GM23248 (cell line): ENCODE measurements at regions not wholly inside any gene's neighbourhood (a gene's known extent, or its start where the extent isn't known, plus 50 kb on each side); places are given as distances from the start of the nearest gene placed in this dataset.

Experiments used
- DNase-seq: peaks from one replicate; pipeline ENCODE4 v3.0.0-alpha.2; 2015
- H2AFZ ChIP-seq: fragments of 200-600 bp; sonication (generic); 2 replicates; pipeline ENCODE4 v1.6.1; 2016; ENCODE audit warnings: antibody characterized with exemption
- H3F3A ChIP-seq: fragments of 200-600 bp; sonication (generic); 2 replicates; pipeline ENCODE4 v1.6.1; 2016; ENCODE audit warnings: mild to moderate bottlenecking, antibody characterized with exemption, mixed run types; ENCODE audit not compliant: insufficient read depth
- H3K27ac ChIP-seq: fragments of 200-600 bp; sonication (generic); 2 replicates; pipeline ENCODE4 v1.5.1; 2016; ENCODE audit warnings: mild to moderate bottlenecking
- H3K27me3 ChIP-seq: fragments of 200-600 bp; sonication (generic); replicated peaks from 2 replicates; pipeline ENCODE4 v1.6.1; 2016; ENCODE audit warnings: mild to moderate bottlenecking; ENCODE audit not compliant: insufficient read depth
- H3K36me3 ChIP-seq: fragments of 200-600 bp; sonication (generic); 2 replicates; pipeline ENCODE4 v1.6.1; 2016; ENCODE audit warnings: low read depth, mild to moderate bottlenecking
- H3K4me1 ChIP-seq: fragments of 200-600 bp; sonication (generic); 2 replicates; pipeline ENCODE4 v1.6.1; 2016; ENCODE audit warnings: mild to moderate bottlenecking; ENCODE audit not compliant: insufficient read depth
- H3K4me2 ChIP-seq: fragments of 200-600 bp; sonication (generic); one replicate; pipeline ENCODE4 v1.6.1; 2016; ENCODE audit warnings: mild to moderate bottlenecking; ENCODE audit not compliant: unreplicated experiment
- H3K4me3 ChIP-seq: fragments of 200-600 bp; sonication (generic); 2 replicates; pipeline ENCODE4 v1.5.1; 2016; ENCODE audit warnings: mild to moderate bottlenecking
- H3K79me2 ChIP-seq: fragments of 200-600 bp; sonication (generic); 2 replicates; pipeline ENCODE4 v1.6.1; 2016; ENCODE audit warnings: mild to moderate bottlenecking; ENCODE audit not compliant: insufficient read depth
- H3K9ac ChIP-seq: fragments of 200-600 bp; sonication (generic); 2 replicates; pipeline ENCODE4 v1.6.1; 2016; ENCODE audit warnings: mild to moderate bottlenecking
- H3K9me2 ChIP-seq: fragments of 200-600 bp; sonication (generic); 2 replicates; pipeline ENCODE4 v1.6.1; 2016; ENCODE audit warnings: mixed run types, mild to moderate bottlenecking, moderate library complexity; ENCODE audit not compliant: insufficient read depth
- H3K9me3 ChIP-seq: fragments of 200-600 bp; sonication (generic); one replicate; pipeline ENCODE4 v1.6.1; 2017; ENCODE audit warnings: low read depth
- H4K20me1 ChIP-seq: fragments of 200-600 bp; sonication (generic); 2 replicates; pipeline ENCODE4 v1.6.0; 2016; ENCODE audit not compliant: insufficient read depth
- EZH2 ChIP-seq: fragments of 200-600 bp; sonication (generic); IDR thresholded peaks from 2 replicates; pipeline ENCODE4 v1.6.1; 2018; ENCODE audit warnings: antibody characterized with exemption, mild to moderate bottlenecking; ENCODE audit not compliant: insufficient read depth, poor library complexity, severe bottlenecking
- EZH2phosphoT487 ChIP-seq: fragments of 200-600 bp; sonication (generic); IDR thresholded peaks from 2 replicates; pipeline ENCODE4 v1.6.1; 2018; ENCODE audit warnings: antibody characterized with exemption, moderate library complexity, mild to moderate bottlenecking, low read depth; ENCODE audit not compliant: insufficient read depth
- WGBS, 2 experiments: methylation state at CpG; one replicate each; pipeline ENCODE4 v1.1.6; 2015 to 2017; ENCODE audit warnings: low lambda C conversion rate in 2 of 2, low coverage in 1 of 2; ENCODE audit errors: missing lambda C conversion rate in 2 of 2; 5-methylcytosine and 5-hydroxymethylcytosine counted together
- in situ Hi-C: fragments of 300-500 bp; cut with MboI; formaldehyde crosslinking; loops from 2 replicates; pipeline ENCODE4 v1.15.0; 2020

DNA sequence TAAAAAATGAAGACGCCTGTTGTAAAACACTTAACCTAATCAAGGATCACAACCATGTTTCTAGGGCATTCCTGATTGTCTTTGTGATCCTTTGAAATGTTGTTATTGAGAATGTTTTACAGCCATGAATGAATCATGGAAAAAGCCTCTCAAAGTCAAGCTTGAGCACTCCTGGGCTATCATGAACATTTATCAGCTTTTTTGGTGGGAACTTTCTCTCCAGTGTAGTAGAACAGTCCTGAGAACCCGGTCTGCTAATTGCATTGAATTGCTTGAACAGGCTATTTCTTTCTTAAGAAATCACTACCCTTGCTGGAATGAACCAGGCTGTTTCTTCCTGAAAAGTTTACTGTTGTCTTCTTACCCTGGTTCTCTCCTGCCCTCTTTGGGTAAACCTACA, 516.5 kb downstream of the FGF9 start:
- Histone ChIP-seq H3K9ac (no peak overlapping the region), H3K4me1 (no peaks in the 10 kb centered on the region), H3K4me2 (no peak overlapping the region), H2AFZ (no peak overlapping the region), H3F3A (no peaks in the 10 kb centered on the region), H3K9me3 (no peaks in the 10 kb centered on the region), H3K9me2 (no peaks in the 10 kb centered on the region), H4K20me1 (no peaks in the 10 kb centered on the region), H3K27ac (no peak overlapping the region), H3K27me3 (no peaks in the 10 kb centered on the region), H3K79me2 (no peaks in the 10 kb centered on the region), H3K36me3 (no peaks in the 10 kb centered on the region), H3K4me3 (no peak overlapping the region)
- in situ Hi-C loops, result no loop called here
- DNase-seq, result no peak
- TF ChIP-seq EZH2 (no peak), EZH2phosphoT487 (no peak)
- WGBS, 2 experiments, result 5 to 22% methylated on average over 2 of the region's 2 CpGs

DNA sequence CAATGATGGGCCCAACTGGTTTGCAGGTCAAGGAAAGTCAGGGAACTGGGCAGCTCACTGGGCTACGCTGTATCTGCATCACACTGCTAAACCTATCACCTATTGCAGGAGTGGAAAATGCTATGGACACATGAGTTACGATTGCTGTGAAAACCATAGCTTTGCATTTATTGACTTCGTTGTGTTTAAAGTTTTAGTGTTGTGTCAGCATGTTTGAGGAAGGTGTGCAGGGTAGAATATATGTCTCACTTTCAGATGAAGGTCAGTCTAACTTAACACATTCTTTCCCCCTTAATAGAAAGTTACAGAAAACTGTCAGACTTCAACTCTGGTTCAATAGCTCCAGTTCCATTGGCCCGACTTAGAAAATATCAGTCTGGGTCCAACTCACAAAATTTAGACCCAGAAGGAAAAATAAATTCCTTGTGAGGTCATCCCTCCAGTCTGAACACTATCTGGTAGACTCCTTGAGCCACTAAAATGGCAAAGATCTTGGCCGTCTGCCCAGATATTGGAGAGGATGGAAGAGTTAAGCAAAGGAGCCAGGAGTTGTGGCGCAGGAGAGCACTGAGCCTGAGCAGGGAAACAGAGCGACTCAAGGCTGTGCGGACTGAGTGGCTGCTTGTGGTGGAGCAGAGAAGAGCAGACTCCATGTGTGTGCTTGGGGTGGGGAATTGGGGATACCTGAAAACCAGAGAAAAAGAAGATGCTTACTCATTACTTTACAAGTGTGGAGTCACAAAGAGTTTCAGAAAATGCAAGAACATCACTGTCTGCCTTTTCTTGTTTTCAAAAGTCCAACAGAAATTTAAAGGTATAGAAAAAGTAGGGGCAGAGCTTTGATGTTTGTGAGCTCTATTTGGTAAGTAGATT, 518.5 kb downstream of the FGF9 start:
- no peak for TF ChIP-seq EZH2phosphoT487
- Histone ChIP-seq H3K9me3 (no peaks in the 10 kb centered on the region), H3K4me1 (no peaks in the 10 kb centered on the region)

DNA sequence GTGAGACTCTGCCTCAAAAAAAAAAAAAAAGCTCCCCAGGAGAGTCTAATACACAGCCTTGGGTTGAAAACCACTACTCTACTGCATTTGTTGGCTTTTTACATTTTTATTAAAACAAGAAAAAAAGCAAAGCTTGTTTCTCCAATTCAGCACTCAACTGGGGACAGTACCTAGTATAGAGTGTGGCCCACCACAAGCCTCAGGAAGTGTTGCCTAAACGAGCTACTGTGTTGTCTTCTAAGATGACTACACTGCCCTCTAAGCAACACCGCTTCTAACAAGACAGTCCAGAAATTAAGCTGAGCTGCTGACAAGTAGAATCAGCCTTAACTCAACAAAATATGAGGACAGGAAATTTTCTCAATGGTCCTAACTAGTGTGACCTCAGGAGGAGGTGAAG, 522.2 kb downstream of the FGF9 start:
- no peaks in the 10 kb centered on the region for H3F3A ChIP-seq
- no peaks in the 10 kb centered on the region for H3K36me3 ChIP-seq
- no peak overlapping the region for H3K9ac ChIP-seq
- no peaks in the 10 kb centered on the region for H3K4me1 ChIP-seq
- no peak for DNase-seq
- no peaks in the 10 kb centered on the region for H3K9me2 ChIP-seq
- H3K27me3 ChIP-seq, result no peaks in the 10 kb centered on the region
- in situ Hi-C loops, result no loop called here
- H2AFZ ChIP-seq, result no peak overlapping the region
- no peak for TF ChIP-seq EZH2phosphoT487
- no peak for TF ChIP-seq EZH2
- H3K27ac ChIP-seq, result no peak overlapping the region
- H3K4me2 ChIP-seq, result no peak overlapping the region
- 23 to 40% methylated on average over 2 of the region's 2 CpGs for WGBS, 2 experiments
- no peaks in the 10 kb centered on the region for H4K20me1 ChIP-seq
- no peak overlapping the region for H3K4me3 ChIP-seq
- H3K79me2 ChIP-seq, result no peaks in the 10 kb centered on the region
- H3K9me3 ChIP-seq, result no peaks in the 10 kb centered on the region

More for the DNA sequence above, 518.5 kb downstream of the FGF9 start:
- Histone ChIP-seq H3K9me2 (no peaks in the 10 kb centered on the region), H3K27ac (no peak overlapping the region), H3K4me3 (no peak overlapping the region), H3K9ac (no peak overlapping the region), H3F3A (no peaks in the 10 kb centered on the region), H4K20me1 (no peaks in the 10 kb centered on the region), H2AFZ (no peak overlapping the region), H3K36me3 (no peaks in the 10 kb centered on the region), H3K27me3 (no peaks in the 10 kb centered on the region), H3K79me2 (no peaks in the 10 kb centered on the region), H3K4me2 (no peak overlapping the region)
- WGBS, 2 experiments, result 54 to 62% methylated on average over 8 of the region's 8 CpGs
- in situ Hi-C loops, result no loop called here
- no peak for DNase-seq

DNA sequence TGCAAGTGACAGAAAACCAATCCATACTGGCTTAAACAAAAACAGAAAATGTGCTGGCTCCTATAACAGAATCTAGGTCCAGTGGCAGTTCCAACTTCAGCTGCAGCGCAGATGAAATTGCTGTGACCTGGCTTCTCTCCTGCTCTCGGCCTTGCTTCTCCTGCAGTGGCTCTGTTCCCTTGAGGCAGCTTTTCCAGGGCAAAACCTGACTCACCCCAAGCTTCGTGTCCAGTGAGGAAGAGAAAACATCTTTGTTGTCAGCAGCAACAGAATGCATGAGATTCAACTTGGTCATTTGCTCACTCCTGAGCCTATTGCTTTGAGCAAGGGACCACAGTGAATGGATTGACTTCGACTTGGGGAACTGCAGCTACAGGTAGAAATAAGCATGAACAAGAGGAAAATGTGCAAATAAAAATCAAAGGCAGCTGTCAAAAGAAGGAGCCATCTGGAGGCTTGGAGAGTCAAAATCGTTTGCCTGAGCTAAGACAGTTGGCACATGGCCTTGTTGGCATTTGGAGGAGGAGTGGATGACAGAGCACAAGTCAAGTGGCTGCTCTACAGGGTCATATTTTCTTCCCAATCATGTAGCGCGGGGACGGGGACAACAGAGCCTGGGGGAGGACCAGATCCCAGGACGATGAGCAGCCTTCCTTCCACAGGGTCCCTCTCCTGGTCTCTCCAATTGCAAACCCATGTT, 523.4 kb downstream of the FGF9 start:
- Histone ChIP-seq H2AFZ (no peak overlapping the region), H3K9me2 (no peaks in the 10 kb centered on the region), H3K9me3 (no peaks in the 10 kb centered on the region), H3K27ac (no peak overlapping the region), H3K4me3 (no peak overlapping the region), H3K79me2 (no peaks in the 10 kb centered on the region), H3K36me3 (no peaks in the 10 kb centered on the region), H3K4me1 (no peaks in the 10 kb centered on the region), H3K9ac (no peak overlapping the region), H3K27me3 (no peaks in the 10 kb centered on the region), H4K20me1 (no peaks in the 10 kb centered on the region), H3F3A (no peaks in the 10 kb centered on the region), H3K4me2 (no peak overlapping the region)
- TF ChIP-seq EZH2phosphoT487 (no peak), EZH2 (no peak)
- WGBS, 2 experiments, result 1 to 5% methylated on average over 9 of the region's 9 CpGs
- DNase-seq, result peak; percentile 30
- in situ Hi-C loops, result no loop called here
